Fibroblast of mammary gland (primary cell): ENCODE measurements at regions not wholly inside any gene's neighbourhood (a gene's known extent, or its start where the extent isn't known, plus 50 kb on each side); places are given as distances from the start of the nearest gene placed in this dataset.

ENCODE experiments used
- DNase-seq: peaks from one replicate; pipeline ENCODE4 v3.0.0-alpha.2; 2010; ENCODE audit warnings: low read depth
- H3K4me3 ChIP-seq: 2 replicates; pipeline ENCODE4 v1.5.1; 2011; ENCODE audit warnings: low read depth, mild to moderate bottlenecking, low read length, moderate library complexity; ENCODE audit not compliant: control insufficient read depth
- TF ChIP-seq, protein P1 (sequence below): conservative IDR thresholded peaks from 2 replicates; pipeline ENCODE4 v1.5.1; 2011; ENCODE audit warnings: low read depth, low read length, inconsistent platforms; ENCODE audit not compliant: control insufficient read depth, insufficient read depth

DNA sequence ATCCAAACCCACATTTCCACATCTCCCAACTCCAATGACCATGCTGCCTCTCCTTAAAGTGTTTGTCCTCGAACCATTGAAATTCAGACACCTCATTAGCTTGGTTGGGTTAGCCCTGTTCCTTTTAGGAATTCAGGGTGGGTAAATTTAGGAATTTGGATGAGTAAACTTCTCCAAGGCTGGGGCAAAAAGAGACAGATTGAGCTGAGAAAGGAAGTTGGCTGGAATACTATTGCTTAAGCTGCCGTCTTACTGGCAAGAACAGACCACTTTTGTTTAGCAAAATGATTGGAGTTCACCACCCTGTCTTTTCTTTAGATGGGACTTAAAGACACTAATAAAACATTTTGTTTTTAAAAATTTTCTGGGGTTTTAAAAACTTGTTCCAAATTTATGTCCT lies 143.6 kb upstream of the GDNF start:
- no peak overlapping the region for H3K4me3 ChIP-seq
- TF ChIP-seq, protein P1, sequence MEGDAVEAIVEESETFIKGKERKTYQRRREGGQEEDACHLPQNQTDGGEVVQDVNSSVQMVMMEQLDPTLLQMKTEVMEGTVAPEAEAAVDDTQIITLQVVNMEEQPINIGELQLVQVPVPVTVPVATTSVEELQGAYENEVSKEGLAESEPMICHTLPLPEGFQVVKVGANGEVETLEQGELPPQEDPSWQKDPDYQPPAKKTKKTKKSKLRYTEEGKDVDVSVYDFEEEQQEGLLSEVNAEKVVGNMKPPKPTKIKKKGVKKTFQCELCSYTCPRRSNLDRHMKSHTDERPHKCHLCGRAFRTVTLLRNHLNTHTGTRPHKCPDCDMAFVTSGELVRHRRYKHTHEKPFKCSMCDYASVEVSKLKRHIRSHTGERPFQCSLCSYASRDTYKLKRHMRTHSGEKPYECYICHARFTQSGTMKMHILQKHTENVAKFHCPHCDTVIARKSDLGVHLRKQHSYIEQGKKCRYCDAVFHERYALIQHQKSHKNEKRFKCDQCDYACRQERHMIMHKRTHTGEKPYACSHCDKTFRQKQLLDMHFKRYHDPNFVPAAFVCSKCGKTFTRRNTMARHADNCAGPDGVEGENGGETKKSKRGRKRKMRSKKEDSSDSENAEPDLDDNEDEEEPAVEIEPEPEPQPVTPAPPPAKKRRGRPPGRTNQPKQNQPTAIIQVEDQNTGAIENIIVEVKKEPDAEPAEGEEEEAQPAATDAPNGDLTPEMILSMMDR: no peak
- no peak for DNase-seq

DNA sequence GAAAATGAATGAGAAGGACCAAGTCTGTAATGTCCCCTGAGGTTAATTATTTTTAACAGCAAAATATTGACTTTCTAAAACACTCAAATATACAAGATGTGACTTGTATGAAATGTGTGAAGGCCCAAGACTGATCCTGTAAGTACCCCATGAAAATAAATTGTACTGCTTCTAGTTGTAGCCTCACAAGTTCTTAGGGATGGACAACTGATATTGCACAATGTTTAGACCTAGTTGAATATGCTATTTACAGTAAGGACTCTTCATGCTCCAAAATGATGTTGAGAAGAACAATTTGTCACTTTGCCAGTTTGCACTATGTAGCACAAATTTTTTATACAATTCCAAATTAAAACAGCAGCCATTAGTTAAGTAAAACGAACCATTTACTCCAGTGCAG lies 139.7 kb upstream of the GDNF start:
- no peak overlapping the region for H3K4me3 ChIP-seq
- no peak for DNase-seq
- TF ChIP-seq, protein P1: no peak

DNA sequence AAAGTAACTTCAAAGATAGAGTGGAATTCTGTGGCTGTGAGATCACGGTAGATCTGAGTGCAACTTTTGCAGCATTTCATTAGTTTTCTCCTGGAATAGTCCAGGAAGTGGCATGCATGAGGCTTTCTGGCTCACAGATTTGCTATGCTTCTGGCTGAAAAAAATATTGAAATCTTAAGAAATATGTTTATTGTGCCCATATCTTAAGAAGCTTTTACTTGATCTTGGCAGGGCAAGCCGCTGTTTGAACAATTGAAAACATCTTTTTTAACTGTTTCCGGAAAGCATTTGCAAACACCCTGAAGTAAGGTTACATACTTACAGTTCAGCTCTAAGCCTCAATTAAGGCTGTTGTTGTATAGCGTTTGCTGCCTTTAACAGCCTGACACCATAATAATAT lies 135.7 kb upstream of the GDNF start:
- H3K4me3 ChIP-seq: no peak overlapping the region
- TF ChIP-seq, protein P1: no peak
- DNase-seq: no peak

DNA sequence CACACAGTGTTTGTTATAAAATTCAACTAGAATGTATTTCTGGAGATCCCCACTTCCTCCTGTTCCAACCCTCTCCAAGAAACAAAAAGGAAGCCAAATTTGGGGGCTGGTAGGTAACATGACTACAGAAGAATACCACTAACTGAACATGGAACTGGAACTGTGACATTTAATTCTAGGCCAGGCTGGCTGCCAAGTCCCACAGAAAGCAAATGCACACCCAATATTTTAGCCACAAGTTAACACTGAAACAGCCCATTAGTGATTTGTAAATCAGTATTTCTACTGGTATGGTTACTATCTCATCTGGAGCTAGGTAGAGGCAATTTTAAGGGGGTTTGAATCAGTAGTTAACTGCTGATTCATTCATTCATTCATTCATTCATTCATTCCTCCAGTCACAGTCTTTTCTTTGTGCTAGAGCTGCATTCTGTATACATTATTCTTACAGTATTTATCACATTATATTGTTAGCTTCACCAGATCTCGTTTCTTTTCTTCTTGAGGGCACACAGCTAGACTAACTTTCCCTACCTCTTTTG lies 131.7 kb upstream of the GDNF start:
- TF ChIP-seq, protein P1: no peak
- no peak for DNase-seq

DNA sequence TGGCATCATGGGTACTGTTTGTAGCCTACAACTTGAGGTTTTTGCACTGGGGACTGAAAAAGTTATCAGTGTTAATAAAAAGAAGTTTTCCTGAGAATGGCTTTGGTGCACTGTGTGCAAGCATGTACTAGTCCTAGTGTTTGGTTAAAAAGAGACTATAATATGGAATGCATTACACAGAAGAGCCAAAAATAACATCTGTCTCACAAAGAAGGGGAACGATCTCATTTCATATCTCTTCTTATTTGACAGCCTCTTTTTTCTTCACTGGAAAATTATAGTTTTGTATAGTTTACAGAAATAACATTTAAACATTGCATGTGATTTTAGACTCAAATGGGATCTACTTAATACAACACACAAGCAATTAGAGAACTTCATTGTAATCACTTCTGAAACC lies 127.0 kb upstream of the GDNF start:
- no peak overlapping the region for H3K4me3 ChIP-seq
- TF ChIP-seq, protein P1: no peak
- no peak for DNase-seq

More for the DNA sequence above, 131.7 kb upstream of the GDNF start:
- H3K4me3 ChIP-seq: no peak overlapping the region

DNA sequence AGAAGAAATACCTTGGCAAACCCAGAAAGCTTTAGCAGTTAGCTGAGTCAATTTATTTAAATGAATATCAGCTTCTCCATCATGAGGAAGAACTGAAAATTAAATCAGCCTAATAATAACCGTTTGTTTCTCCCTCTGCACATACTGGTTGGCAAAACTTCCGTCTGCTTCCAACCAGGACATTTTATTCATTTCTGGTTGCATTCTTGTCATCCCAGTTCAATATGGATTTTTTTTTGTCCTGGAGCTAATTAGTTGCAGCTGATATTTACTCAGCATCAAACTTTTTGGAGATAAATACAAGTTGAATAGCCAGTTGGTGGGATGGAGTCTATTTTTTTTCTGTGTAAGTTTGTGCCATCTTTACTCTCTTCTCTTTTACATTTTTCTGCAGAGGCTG lies 126.5 kb upstream of the GDNF start:
- TF ChIP-seq, protein P1: no peak
- DNase-seq: peak; percentile 3
- H3K4me3 ChIP-seq: no peak overlapping the region

DNA sequence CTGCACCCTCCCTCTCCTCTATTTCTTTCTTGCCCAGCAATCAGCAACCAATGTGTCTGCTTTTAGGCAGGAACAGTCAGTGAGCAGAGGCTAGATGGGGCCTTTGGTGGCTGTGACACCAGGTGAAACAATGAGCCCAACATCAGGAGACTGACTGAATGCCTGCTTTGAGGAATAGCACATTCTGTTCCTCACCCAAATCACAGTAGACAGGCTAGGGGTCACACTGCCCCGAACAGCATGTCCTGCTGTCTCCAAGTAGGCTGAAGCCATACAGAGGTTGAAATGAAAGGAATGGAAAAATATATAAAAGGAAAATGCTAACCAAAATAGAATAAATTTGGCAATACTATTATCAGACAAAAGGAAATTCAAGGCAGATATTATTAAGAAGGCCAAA lies 122.5 kb upstream of the GDNF start:
- TF ChIP-seq, protein P1: no peak
- no peak overlapping the region for H3K4me3 ChIP-seq
- DNase-seq: no peak
